Ishikawa (cell line): ENCODE measurements at regions not wholly inside any gene's neighbourhood (a gene's known extent, or its start where the extent isn't known, plus 50 kb on each side); places are given as distances from the start of the nearest gene placed in this dataset.

Experiments used
- CEBPB ChIP-seq: IDR thresholded peaks from 2 replicates; pipeline ENCODE4 v1.6.1; 2012
- CREB1 ChIP-seq: IDR thresholded peaks from 2 replicates; pipeline ENCODE4 v1.6.1; 2012; ENCODE audit warnings: low read depth
- EGR1 ChIP-seq: IDR thresholded peaks from 2 replicates; pipeline ENCODE4 v1.6.1; 2012
- EP300 ChIP-seq: IDR thresholded peaks from 2 replicates; pipeline ENCODE4 v1.6.1; 2012; ENCODE audit warnings: borderline replicate concordance
- FOXM1 ChIP-seq: IDR thresholded peaks from 2 replicates; pipeline ENCODE4 v1.6.1; 2012; ENCODE audit warnings: low read depth, borderline replicate concordance
- MAX ChIP-seq: IDR thresholded peaks from 2 replicates; pipeline ENCODE4 v1.6.1; 2012
- NFIC ChIP-seq: IDR thresholded peaks from 2 replicates; pipeline ENCODE4 v1.6.1; 2012
- RAD21 ChIP-seq: IDR thresholded peaks from 2 replicates; pipeline ENCODE4 v1.6.1; 2012; ENCODE audit warnings: low read depth
- REST ChIP-seq: IDR thresholded peaks from 2 replicates; pipeline ENCODE4 v1.6.1; 2012; ENCODE audit warnings: low read depth, mild to moderate bottlenecking
- TAF1 ChIP-seq: IDR thresholded peaks from 2 replicates; pipeline ENCODE4 v1.6.1; 2012; ENCODE audit warnings: low read depth, mild to moderate bottlenecking
- TCF12 ChIP-seq: IDR thresholded peaks from 2 replicates; pipeline ENCODE4 v1.6.1; 2012; ENCODE audit warnings: low read depth
- TEAD4 ChIP-seq: IDR thresholded peaks from 2 replicates; pipeline ENCODE4 v1.6.1; 2012
- USF1 ChIP-seq: IDR thresholded peaks from 2 replicates; pipeline ENCODE4 v1.6.1; 2012
- YY1 ChIP-seq: IDR thresholded peaks from 2 replicates; pipeline ENCODE4 v1.6.1; 2012; ENCODE audit warnings: low read depth
- ZBTB7A ChIP-seq: IDR thresholded peaks from 2 replicates; pipeline ENCODE4 v1.6.1; 2012; ENCODE audit warnings: low read depth

DNA sequence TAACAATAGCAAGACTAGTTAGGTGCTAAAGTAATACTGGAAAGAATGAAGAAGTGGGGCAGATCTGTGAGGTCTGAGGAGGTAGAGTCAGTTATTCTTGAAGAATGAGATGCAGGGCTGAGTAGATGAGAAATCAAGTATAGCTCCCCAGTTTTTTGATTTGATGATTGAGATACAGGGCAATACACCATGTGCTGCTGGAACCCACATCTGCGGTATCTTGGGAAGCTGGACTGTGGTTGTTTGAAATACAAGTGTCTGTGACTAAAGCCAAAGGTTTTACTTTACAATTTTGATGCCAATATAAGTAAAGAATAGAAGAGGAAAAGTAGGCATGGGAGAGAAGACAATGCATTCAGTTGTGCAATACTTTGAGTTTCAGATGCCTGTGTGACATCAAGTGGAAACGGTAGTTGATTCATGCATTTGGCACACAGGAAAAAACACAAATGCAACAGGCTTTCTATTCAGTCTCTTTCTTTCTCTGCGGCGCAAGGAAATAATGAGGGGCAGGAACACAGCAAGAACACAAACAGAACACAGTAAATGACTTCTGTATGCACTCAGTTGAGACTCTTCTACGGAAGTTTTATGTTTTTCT, 190.2 kb upstream of the SLC38A2 start:
- peak; percentile 100 for TF ChIP-seq TEAD4
- peak; percentile 80 for TF ChIP-seq MAX
- no peak for TF ChIP-seq ZBTB7A
- TF ChIP-seq CREB1 = peak; percentile 41
- TF ChIP-seq FOXM1 = peak; percentile 98
- peak; percentile 99 for TF ChIP-seq EP300
- TF ChIP-seq TAF1 = no peak; the same call in 1 of the 2 replicates
- peak; percentile 99 for TF ChIP-seq TCF12
- peak; percentile 74; the same call in 1 of the 2 replicates for TF ChIP-seq YY1
- no peak for TF ChIP-seq EGR1
- peak; percentile 52 for TF ChIP-seq RAD21
- peak; percentile 41; the same call in 1 of the 2 replicates for TF ChIP-seq USF1
- peak; percentile 100 for TF ChIP-seq CEBPB
- TF ChIP-seq REST = no peak
- TF ChIP-seq NFIC = peak; percentile 98

DNA sequence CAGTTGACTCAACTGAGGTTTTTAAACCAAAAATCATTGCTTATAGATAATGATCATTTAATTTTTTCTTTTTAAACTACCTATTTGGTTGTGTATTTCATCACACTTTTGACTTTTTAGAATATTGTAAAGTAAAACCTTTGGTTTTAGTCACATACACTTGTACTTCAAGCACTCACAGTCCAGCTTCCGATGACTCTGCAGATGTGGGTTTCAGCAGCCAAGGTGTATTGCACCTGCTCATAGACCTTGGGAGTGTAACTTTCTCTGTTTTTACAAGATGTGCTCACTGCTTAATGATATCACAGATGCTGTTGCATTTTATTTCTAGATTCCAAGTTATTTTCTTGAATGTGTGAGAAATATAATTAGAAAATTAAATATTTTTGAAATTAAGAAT, 188.3 kb upstream of the SLC38A2 start:
- TF ChIP-seq TEAD4 = no peak
- TF ChIP-seq EGR1 = no peak
- no peak for TF ChIP-seq YY1
- no peak for TF ChIP-seq TCF12

GRCh38 chr12:46560089-46560488, 187.5 kb upstream of the SLC38A2 start:
- TF ChIP-seq TAF1 = no peak
- no peak for TF ChIP-seq TEAD4
- TF ChIP-seq TCF12 = no peak
- no peak for TF ChIP-seq EP300
- TF ChIP-seq RAD21 = no peak
- no peak for TF ChIP-seq CREB1
- TF ChIP-seq YY1 = no peak
- TF ChIP-seq ZBTB7A = no peak

DNA sequence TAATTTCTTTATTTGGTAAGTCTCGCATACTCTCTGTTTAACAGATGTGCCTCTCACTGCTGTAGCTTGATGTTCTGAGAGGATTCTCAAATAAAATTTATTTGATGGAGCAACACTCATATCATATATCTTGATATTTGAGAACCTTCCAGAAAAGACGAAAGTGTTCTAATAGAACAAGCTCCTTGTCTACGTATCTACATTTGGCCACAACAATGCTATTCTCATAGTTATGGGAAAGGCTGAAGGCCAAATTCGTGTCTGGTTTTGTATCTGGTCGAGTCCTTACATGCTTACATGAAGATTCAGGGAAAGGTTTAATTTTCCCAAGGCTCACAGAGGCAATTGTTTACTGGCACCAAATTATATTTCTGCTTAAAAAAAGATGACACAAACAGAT, 186.7 kb upstream of the SLC38A2 start:
- TF ChIP-seq CEBPB (no peak), YY1 (no peak), RAD21 (no peak)

DNA sequence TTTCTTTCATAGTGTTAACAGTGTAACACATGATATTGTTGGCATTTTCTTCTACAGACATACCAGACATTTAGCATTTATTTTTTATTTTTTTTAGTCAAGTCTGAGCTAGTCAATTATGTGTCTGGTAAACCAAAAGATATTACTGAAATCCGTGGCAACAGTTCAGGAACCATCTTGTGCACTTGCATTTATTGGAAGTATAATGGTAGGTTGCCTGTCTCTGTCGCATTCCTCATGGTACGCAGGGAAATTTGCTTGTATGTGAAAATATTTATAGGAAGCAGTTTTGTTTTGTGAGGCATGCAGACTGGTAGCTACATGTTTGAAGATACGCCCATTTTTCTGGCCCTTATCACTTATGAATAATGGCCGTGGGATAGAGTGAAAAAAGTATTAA, 186.1 kb upstream of the SLC38A2 start:
- TF ChIP-seq EP300 (no peak), USF1 (no peak), REST (no peak), RAD21 (no peak), MAX (no peak), NFIC (no peak), FOXM1 (no peak), YY1 (no peak), TEAD4 (no peak), TAF1 (no peak), CREB1 (no peak), TCF12 (no peak), ZBTB7A (no peak)

GRCh38 chr12:46557539-46558373, 185.2 kb upstream of the SLC38A2 start:
- TF ChIP-seq ZBTB7A (no peak), YY1 (no peak), CEBPB (peak; percentile 92), USF1 (no peak), CREB1 (no peak), TEAD4 (no peak), NFIC (no peak)
